Prostate gland (tissue), 2 donors: ENCODE measurements at regions not wholly inside any gene's neighbourhood (a gene's known extent, or its start where the extent isn't known, plus 50 kb on each side); places are given as distances from the start of the nearest gene placed in this dataset.

Experiments used
- CTCF ChIP-seq, 4 experiments: fragments of 200-600 bp in 2 of 4; fragments of 450-650 bp in 2 of 4; sonication (generic) in 2 of 4; IDR thresholded peaks; 1 replicate in 3 of 4; 2 replicates in 1 of 4; pipeline ENCODE4 v1.5.1; 2016 to 2019; ENCODE audit warnings: antibody characterized with exemption in 4 of 4, mild to moderate bottlenecking in 2 of 4, moderate library complexity in 2 of 4
- POLR2A ChIP-seq: fragments of 450-650 bp; IDR thresholded peaks from one replicate; pipeline ENCODE4 v1.6.1; 2016; ENCODE audit warnings: antibody characterized with exemption, mild to moderate bottlenecking

DNA sequence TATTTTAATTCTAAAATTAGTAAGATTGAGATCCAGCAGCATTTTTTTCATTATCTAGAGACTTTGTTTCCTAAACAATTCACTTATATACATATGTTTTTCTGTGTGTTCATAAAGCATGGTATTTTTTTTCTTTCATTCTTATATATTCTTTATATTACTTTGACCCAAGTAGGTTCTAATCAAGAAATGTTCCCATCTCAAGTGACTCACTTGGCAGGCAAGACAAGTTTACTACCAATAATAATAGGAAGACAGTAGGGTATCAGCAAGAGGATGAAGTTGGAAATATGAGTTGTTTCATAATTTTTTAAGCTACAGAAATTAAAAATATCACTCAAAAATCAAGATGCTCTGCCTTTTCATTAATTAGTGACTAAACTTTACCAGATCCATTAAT lies 613.4 kb upstream of the ATP2B1 start:
- no peak for TF ChIP-seq CTCF (IDR thresholded peaks at IDR 0.05)
- TF ChIP-seq POLR2A, result no peak
